ENCODE measurements at regions not wholly inside any gene's neighbourhood (a gene's known extent, or its start where the extent isn't known, plus 50 kb on each side); places are given as distances from the start of the nearest gene placed in this dataset.
"Not testable (repeated sequence)": the region's sequence is repeated elsewhere in the genome, so short reads cannot be mapped to it uniquely, and the experiment has no call there.

DNA sequence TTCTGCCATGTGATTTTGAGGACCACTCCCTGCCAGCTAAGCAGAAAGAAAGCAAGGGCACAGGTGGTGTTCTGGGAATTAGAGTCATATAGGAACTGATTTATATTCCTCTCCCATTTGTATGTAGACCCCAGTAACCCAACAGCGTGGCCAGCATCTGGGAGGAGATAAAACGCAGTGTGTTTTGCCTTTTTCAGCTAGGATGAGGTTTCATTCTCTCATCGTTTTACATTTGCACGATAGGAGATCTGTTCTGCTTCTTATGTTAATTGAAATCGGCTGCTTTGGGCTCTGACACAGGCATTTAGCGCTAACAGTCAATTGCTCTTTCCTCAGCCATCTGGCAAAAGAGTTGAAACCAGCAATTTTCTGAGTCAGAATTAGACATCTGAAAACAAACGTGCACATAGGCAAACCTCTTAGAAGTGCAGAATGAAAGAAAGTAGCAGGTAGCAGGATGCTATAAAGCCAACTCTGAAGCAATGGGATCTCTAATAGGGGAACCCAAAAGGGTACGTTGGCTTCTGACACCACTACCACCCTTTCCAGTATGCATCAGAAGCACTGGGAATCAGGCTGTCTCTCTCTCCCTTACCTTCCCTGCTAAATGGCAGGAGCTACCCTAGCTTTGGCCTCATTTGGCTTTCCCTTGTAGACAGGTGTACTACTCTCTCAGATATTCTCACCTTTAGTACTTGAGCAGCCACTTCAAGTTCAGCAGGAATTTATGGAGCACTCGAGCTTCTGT lies 219.1 kb downstream of the PHLDA1 start:
- DNase-seq (ENCODE audit: extremely low read depth, low read depth, low spot score): no peak

GRCh38 chr12:75809746-75810145 lies 221.8 kb downstream of the PHLDA1 start:
- no peak for DNase-seq (ENCODE audit: extremely low read depth, low read depth, low spot score)

GRCh38 chr12:75807494-75807893 lies 224.1 kb downstream of the PHLDA1 start:
- DNase-seq (ENCODE audit: extremely low read depth, low read depth, low spot score): no peak

DNA sequence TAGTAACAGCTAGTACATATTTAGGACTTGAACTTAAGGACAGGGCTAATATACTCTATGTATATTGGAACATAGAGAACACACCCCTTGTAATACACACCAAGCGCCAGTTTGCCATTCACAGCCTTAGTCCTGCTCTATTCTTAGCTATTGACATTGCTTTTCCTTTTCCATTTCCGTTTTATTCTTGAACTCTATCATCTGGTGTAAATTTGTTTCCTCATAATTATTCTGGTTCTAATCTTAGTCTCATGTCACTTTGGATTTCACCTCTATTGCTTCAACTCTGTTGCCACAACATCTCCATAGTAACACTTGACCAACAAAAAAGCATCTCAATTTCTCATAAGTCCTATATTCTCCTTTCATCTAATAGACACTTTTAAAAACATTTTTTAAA lies 225.7 kb downstream of the PHLDA1 start:
- no peak for DNase-seq (ENCODE audit: extremely low read depth, low read depth, low spot score)

DNA sequence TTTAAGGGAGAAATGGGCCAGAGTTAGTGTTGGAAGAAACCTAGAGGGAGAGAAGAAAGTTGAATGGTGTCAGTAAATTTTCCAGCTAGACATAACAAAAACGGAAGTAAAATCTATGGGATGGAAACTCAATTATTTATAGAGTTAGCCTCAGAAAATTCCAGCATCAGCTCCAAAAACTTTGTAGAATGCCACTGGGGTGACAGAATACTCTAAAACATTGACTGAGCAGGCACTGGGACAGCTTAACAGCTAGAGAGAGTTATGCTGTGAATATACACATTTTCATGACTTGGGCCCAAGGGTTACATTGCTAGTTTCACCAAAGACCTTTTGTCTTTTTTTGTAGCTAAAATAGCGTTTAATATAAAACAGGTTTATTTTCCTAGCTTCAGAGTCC lies 226.3 kb downstream of the PHLDA1 start:
- DNase-seq (ENCODE audit: extremely low read depth, low read depth, low spot score): no peak

- no peak for DNase-seq (ENCODE audit: extremely low read depth, low read depth, low spot score)
Measured at GRCh38 chr12:75798136-75798926, 233.2 kb downstream of the PHLDA1 start.

DNA sequence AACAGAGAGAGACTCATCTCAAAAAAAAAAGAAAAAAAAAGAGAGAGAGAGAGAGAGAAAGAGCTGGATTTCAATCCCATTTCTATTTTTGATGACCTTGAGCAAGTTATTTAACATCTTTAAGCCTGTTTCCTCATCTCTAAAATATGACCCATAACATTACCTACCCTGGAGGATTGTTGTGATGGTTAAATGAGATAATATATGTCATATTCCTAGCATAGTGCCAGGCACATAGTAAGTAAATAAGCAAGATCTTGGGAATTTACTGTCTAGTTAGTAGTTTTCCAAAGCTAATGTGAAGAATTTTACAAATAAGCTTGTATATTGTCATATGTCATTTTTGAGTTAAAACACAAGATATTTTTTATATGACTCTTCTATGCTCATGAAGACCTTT lies 236.5 kb downstream of the PHLDA1 start:
- no peak for DNase-seq (ENCODE audit: extremely low read depth, low read depth, low spot score)

GRCh38 chr12:75792687-75793086 lies 238.9 kb downstream of the PHLDA1 start:
- no peak for DNase-seq (ENCODE audit: extremely low read depth, low read depth, low spot score)

DNA sequence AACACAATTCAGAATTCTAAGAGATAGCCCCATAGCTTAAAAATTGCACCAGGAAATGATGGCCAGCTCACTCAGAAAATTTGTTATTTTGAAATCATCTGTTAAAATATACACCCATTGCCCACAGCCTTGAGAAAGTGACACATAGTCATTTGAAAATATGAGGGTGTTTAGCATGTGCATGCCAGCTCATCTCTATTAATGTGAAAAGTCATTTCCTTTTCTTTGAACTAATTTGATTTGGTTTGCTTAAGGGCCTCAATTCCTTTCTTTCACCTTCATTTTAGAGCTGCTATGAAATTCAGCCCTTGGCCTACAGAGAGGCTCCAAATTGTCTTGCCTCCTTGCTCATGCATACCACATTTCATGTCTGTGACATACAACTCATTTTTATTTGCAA lies 241.4 kb downstream of the PHLDA1 start:
- DNase-seq (ENCODE audit: extremely low read depth, low read depth, low spot score): no peak

- not testable (repeated sequence) for DNase-seq (ENCODE audit: extremely low read depth, low read depth, low spot score)
Measured at GRCh38 chr12:75787146-75787545, 244.4 kb downstream of the PHLDA1 start.

GRCh38 chr12:75786070-75786469 lies 245.5 kb downstream of the PHLDA1 start:
- no peak for DNase-seq (ENCODE audit: extremely low read depth, low read depth, low spot score)

- no peak for DNase-seq (ENCODE audit: extremely low read depth, low read depth, low spot score)
Measured at GRCh38 chr12:75784591-75784990, 247.0 kb downstream of the PHLDA1 start.

DNA sequence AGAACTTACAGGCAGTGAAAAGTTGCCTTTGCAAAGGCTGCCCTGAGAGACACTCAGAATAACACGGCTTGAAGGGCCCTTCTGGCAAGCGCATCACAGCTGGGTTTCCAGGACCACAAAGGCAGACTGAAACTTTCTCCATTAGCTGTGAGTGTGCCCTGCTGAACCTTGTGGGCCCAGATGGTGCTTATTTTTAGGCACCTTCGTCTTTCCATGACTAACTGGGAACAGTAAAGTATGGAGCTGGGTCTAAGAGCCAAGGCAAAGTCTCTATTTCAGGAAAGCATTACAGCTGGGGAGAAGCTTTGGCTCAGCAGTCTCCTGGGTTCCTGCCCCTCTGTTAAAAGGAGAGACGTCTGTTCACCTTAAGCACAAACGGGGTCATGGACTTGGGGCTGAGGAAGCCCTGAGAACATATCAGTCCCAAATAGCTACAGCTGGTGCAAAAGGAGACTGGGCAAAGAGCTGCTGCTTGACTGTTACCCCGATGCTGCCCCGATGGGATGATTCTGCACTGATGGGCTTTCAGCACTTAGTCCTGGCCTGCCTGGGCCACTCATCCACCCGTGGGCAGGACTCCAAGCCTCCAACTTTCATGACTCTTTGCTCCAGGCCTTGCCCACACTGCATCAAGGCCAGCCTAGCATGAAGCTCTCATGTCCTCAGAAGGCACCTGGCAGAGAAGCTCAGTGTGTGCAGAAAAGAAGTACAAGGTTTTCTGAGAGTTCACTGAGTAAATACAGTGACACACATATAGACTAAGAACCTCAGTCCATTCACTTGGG lies 248.3 kb downstream of the PHLDA1 start:
- no peak for DNase-seq (ENCODE audit: extremely low read depth, low read depth, low spot score)

DNA sequence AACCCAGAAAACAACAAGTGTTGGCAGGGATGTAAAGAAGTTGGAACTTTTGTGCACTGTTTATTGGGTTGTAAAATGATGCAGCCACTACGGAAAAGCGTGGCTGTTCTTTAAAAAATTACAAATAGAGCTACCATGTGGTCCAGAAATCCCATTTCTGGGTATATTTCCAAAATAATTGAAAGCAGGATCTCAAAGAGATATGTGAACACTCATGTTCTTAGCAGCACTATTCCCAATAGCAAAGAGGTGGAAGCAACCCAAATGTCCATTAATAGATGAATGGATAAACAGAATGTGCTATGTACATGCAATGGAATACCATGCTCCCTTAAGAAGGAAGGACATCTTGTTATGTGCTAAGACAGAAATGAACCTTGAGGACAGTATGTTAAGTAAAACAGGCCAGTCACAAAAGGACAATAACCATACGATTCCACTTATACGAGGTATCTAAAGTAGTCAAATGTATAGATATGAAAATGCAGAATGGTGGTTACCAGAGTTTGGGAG lies 249.5 kb downstream of the PHLDA1 start:
- DNase-seq (ENCODE audit: extremely low read depth, low read depth, low spot score): no peak

GRCh38 chr12:75781532-75782046 lies 250.0 kb downstream of the PHLDA1 start:
- DNase-seq (ENCODE audit: extremely low read depth, low read depth, low spot score): no peak

- no peak for DNase-seq (ENCODE audit: extremely low read depth, low read depth, low spot score)
Measured at GRCh38 chr12:75779891-75780496, 251.6 kb downstream of the PHLDA1 start.

- DNase-seq (ENCODE audit: extremely low read depth, low read depth, low spot score): no peak
Measured at GRCh38 chr12:75774261-75775052, 257.1 kb downstream of the PHLDA1 start.

- no peak for DNase-seq (ENCODE audit: extremely low read depth, low read depth, low spot score)
Measured at GRCh38 chr12:75773377-75773776, 258.2 kb downstream of the PHLDA1 start.

DNA sequence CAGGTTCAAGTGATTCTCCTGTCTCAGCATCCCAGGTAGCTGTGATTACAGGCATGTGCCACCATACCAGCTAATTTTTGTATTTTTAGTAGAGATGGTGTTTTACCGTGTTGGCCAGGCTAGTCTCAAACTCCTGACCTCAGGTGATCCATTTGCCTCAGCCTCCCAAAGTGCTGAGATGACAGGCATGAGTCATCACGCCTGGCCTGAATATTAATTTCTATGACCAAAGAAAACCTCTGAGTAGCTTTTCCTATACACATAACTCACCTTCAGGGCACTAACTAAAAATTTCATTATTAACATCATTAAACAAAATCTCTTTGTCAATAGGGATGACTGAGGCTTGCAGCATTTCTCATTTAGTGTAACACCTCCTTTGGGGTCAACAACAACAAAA lies 259.6 kb upstream of the KRR1 start:
- DNase-seq (ENCODE audit: extremely low read depth, low read depth, low spot score): no peak

- DNase-seq (ENCODE audit: extremely low read depth, low read depth, low spot score): no peak
Measured at GRCh38 chr12:75767957-75768356, 256.5 kb upstream of the KRR1 start.
